Loucy (cell line): ENCODE measurements at regions not wholly inside any gene's neighbourhood (a gene's known extent, or its start where the extent isn't known, plus 50 kb on each side); places are given as distances from the start of the nearest gene placed in this dataset.

Experiments
- CTCF ChIP-seq: fragments of 200-600 bp; sonication (generic); conservative IDR thresholded peaks from 2 replicates; pipeline ENCODE4 v1.5.1; 2014; ENCODE audit warnings: mild to moderate bottlenecking, antibody characterized with exemption, low read length
- EZH2phosphoT487 ChIP-seq: fragments of 200-600 bp; IDR thresholded peaks from 2 replicates; pipeline ENCODE4 v1.6.1; 2018; ENCODE audit warnings: antibody characterized with exemption, mild to moderate bottlenecking, moderate library complexity, borderline replicate concordance

GRCh38 chr5:10091701-10092100 lies 158.0 kb downstream of the ATPSCKMT start:
- no peak for TF ChIP-seq CTCF
- no peak for TF ChIP-seq EZH2phosphoT487
